Muscle layer of duodenum (tissue), 2 donors: ENCODE measurements at regions not wholly inside any gene's neighbourhood (a gene's known extent, or its start where the extent isn't known, plus 50 kb on each side); places are given as distances from the start of the nearest gene placed in this dataset.

Experiments used
- H3K27ac ChIP-seq: one replicate; pipeline ENCODE4 v1.7.0; 2013; ENCODE audit warnings: mild to moderate bottlenecking, low read length
- H3K27me3 ChIP-seq: one replicate; pipeline ENCODE4 v1.7.0; 2013; ENCODE audit warnings: low read depth, mild to moderate bottlenecking, control low read depth, low read length
- H3K36me3 ChIP-seq, 2 donors: one replicate each; pipeline ENCODE4 v1.7.0; 2013; ENCODE audit warnings: low read length in 2 of 2, control low read depth in 1 of 2, mild to moderate bottlenecking in 1 of 2; ENCODE audit not compliant: insufficient read depth in 2 of 2, control insufficient read depth in 1 of 2
- H3K4me1 ChIP-seq, 2 donors: one replicate each; pipeline ENCODE4 v1.7.0; 2013; ENCODE audit warnings: low read length in 2 of 2, mild to moderate bottlenecking in 2 of 2, control low read depth in 1 of 2, moderate library complexity in 1 of 2; ENCODE audit not compliant: insufficient read depth in 2 of 2, control insufficient read depth in 1 of 2
- H3K4me3 ChIP-seq, 2 donors: one replicate each; pipeline ENCODE4 v1.7.0; 2013; ENCODE audit warnings: low read length in 2 of 2, low read depth in 1 of 2, mild to moderate bottlenecking in 1 of 2
- H3K9me3 ChIP-seq, 2 donors: one replicate each; pipeline ENCODE4 v1.7.0; 2013; ENCODE audit warnings: low read length in 2 of 2, control low read depth in 1 of 2, mild to moderate bottlenecking in 1 of 2; ENCODE audit not compliant: control insufficient read depth in 1 of 2
- donor health status: healthy.

- Histone ChIP-seq H3K27me3 (no peaks in the 10 kb centered on the region), H3K4me1 (no peaks in the 10 kb centered on the region)
Measured at GRCh38 chr16:22628994-22629393, 118.3 kb downstream of the NPIPB5 start.

GRCh38 chr16:22630242-22630641 lies 119.6 kb downstream of the NPIPB5 start:
- Histone ChIP-seq H3K27ac (no peak overlapping the region), H3K9me3 (no peaks in the 10 kb centered on the region), H3K36me3 (no peaks in the 10 kb centered on the region), H3K27me3 (peaks cover 3% of the 10 kb centered on the region), H3K4me3 (no peak overlapping the region), H3K4me1 (no peaks in the 10 kb centered on the region)

More at GRCh38 chr16:22628994-22629393, 118.3 kb downstream of the NPIPB5 start:
- no peaks in the 10 kb centered on the region for H3K9me3 ChIP-seq
- H3K4me3 ChIP-seq, result no peak overlapping the region
- no peaks in the 10 kb centered on the region for H3K36me3 ChIP-seq
- H3K27ac ChIP-seq, result no peak overlapping the region

- Histone ChIP-seq H3K27ac (no peak overlapping the region), H3K27me3 (peaks cover 5% of the 10 kb centered on the region), H3K9me3 (no peaks in the 10 kb centered on the region), H3K4me3 (no peak overlapping the region), H3K4me1 (no peaks in the 10 kb centered on the region), H3K36me3 (no peaks in the 10 kb centered on the region)
Measured at GRCh38 chr16:22631264-22631663, 120.6 kb downstream of the NPIPB5 start.

GRCh38 chr16:22632606-22633005 lies 121.9 kb downstream of the NPIPB5 start:
- H3K27me3 ChIP-seq, result peaks cover 5% of the 10 kb centered on the region
- H3K4me1 ChIP-seq, result no peaks in the 10 kb centered on the region
- no peaks in the 10 kb centered on the region for H3K36me3 ChIP-seq
- peaks cover 0 to 4% of the 10 kb centered on the region in 2 donors for H3K9me3 ChIP-seq
- H3K4me3 ChIP-seq, result no peak overlapping the region
- H3K27ac ChIP-seq, result no peak overlapping the region

- Histone ChIP-seq H3K27me3 (peaks cover 5% of the 10 kb centered on the region), H3K4me1 (no peaks in the 10 kb centered on the region)
Measured at GRCh38 chr16:22633280-22633679, 122.6 kb downstream of the NPIPB5 start.

GRCh38 chr16:22633799-22634198 lies 123.1 kb downstream of the NPIPB5 start:
- H3K9me3 ChIP-seq, result peaks cover 0 to 8% of the 10 kb centered on the region in 2 donors
- no peaks in the 10 kb centered on the region for H3K36me3 ChIP-seq
- H3K27ac ChIP-seq, result no peak overlapping the region
- no peak overlapping the region for H3K4me3 ChIP-seq
- peaks cover 5% of the 10 kb centered on the region for H3K27me3 ChIP-seq
- H3K4me1 ChIP-seq, result no peaks in the 10 kb centered on the region

More at GRCh38 chr16:22633280-22633679, 122.6 kb downstream of the NPIPB5 start:
- Histone ChIP-seq H3K4me3 (no peak overlapping the region), H3K9me3 (peaks cover 0 to 8% of the 10 kb centered on the region in 2 donors), H3K27ac (no peak overlapping the region), H3K36me3 (no peaks in the 10 kb centered on the region)

- H3K27me3 ChIP-seq, result peaks cover 5% of the 10 kb centered on the region
- H3K9me3 ChIP-seq, result peaks cover 0 to 8% of the 10 kb centered on the region in 2 donors
- H3K4me1 ChIP-seq, result no peaks in the 10 kb centered on the region
- no peak overlapping the region for H3K27ac ChIP-seq
- H3K4me3 ChIP-seq, result no peak overlapping the region
- H3K36me3 ChIP-seq, result no peaks in the 10 kb centered on the region
Measured at GRCh38 chr16:22634954-22635353, 124.3 kb downstream of the NPIPB5 start.

GRCh38 chr16:22635357-22635761 lies 124.7 kb downstream of the NPIPB5 start:
- H3K9me3 ChIP-seq, result peaks cover 0 to 8% of the 10 kb centered on the region in 2 donors
- H3K36me3 ChIP-seq, result no peaks in the 10 kb centered on the region
- H3K4me3 ChIP-seq, result no peak overlapping the region
- H3K4me1 ChIP-seq, result no peaks in the 10 kb centered on the region
- no peak overlapping the region for H3K27ac ChIP-seq
- H3K27me3 ChIP-seq, result peaks cover 5% of the 10 kb centered on the region

GRCh38 chr16:22635801-22636200 lies 125.1 kb downstream of the NPIPB5 start:
- Histone ChIP-seq H3K27ac (no peak overlapping the region), H3K4me1 (no peaks in the 10 kb centered on the region), H3K27me3 (peaks cover 5% of the 10 kb centered on the region)

GRCh38 chr16:22638393-22639206 lies 127.9 kb downstream of the NPIPB5 start:
- peaks cover 5% of the 10 kb centered on the region for H3K27me3 ChIP-seq
- no peak overlapping the region for H3K27ac ChIP-seq
- H3K36me3 ChIP-seq, result no peaks in the 10 kb centered on the region
- peaks cover 0 to 8% of the 10 kb centered on the region in 2 donors for H3K9me3 ChIP-seq
- no peaks in the 10 kb centered on the region for H3K4me1 ChIP-seq
- H3K4me3 ChIP-seq, result no peak overlapping the region

More at GRCh38 chr16:22635801-22636200, 125.1 kb downstream of the NPIPB5 start:
- Histone ChIP-seq H3K9me3 (peaks cover 0 to 8% of the 10 kb centered on the region in 2 donors), H3K36me3 (no peaks in the 10 kb centered on the region), H3K4me3 (no peak overlapping the region)

GRCh38 chr16:22641131-22641628 lies 130.5 kb downstream of the NPIPB5 start:
- H3K27me3 ChIP-seq, result no peaks in the 10 kb centered on the region
- H3K27ac ChIP-seq, result no peak overlapping the region
- no peaks in the 10 kb centered on the region for H3K36me3 ChIP-seq
- H3K4me1 ChIP-seq, result no peaks in the 10 kb centered on the region
- H3K9me3 ChIP-seq, result peaks cover 0 to 8% of the 10 kb centered on the region in 2 donors
- H3K4me3 ChIP-seq, result no peak overlapping the region
